ENCODE measurements at regions not wholly inside any gene's neighbourhood (a gene's known extent, or its start where the extent isn't known, plus 50 kb on each side); places are given as distances from the start of the nearest gene placed in this dataset.

DNA sequence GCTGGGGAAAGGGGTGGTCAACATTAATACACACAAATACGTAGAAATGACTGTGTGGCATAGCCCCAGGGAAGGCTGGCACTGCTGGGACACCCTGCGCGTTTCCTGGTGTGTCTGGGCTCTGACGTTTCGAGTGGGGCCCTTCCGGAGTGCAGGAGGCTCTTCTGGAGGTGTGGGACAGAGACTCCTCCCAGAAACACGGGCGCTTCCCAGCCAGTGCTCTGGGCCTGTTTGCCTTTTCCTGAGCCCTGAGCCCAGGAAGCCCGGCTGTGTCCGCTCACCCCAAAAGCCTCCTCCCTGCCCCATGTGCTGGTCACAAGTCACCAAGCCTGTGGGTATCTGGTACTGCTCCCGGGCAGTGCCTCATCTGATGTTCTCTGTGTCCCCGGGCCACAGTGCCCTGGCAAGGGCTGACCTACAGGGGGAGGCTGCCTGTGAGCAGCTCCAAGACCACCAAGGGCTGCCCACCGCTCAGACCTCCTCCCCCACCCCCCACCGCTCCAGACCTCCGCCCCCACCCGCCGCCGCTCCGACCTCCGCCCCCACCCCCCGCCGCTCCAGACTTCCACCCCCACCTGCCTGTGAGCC is 1133.3 kb downstream of the BRD1 start:
- H3K27ac ChIP-seq (ENCODE audit: insufficient read depth, low read length) = no peak overlapping the region
- no peaks in the 10 kb centered on the region for H3K9me1 ChIP-seq (ENCODE audit: insufficient read depth, low read length)
- H3K4ac ChIP-seq (ENCODE audit: low read depth, low read length) = no peak overlapping the region
- 68% methylated on average over 6 of the region's 22 CpGs; no CpG with 5 or more reads in 1 of the 2 experiments for WGBS, 2 experiments (ENCODE audit: extremely low coverage in 2 of 2, insufficient read length in 1 of 2)
- H2AFZ ChIP-seq (replicated peaks; ENCODE audit: low read length, poor library complexity) = no peak overlapping the region
- H4K20me1 ChIP-seq (ENCODE audit: insufficient read depth, low read length) = no peaks in the 10 kb centered on the region
- BruUV-seq (replicated peaks) = no TSS peak
- H3K23ac ChIP-seq (ENCODE audit: low read depth, low read length) = no peak overlapping the region
- H3K9me3 ChIP-seq (ENCODE audit: control insufficient read depth, insufficient read depth, low read length) = peaks cover 69% of the 10 kb centered on the region
- CTCF ChIA-PET = no interaction called here
- no peak overlapping the region for H3K56ac ChIP-seq (ENCODE audit: extremely low read depth, insufficient read depth, low read length)
- no peaks in the 10 kb centered on the region for H3K36me3 ChIP-seq (ENCODE audit: control insufficient read depth, insufficient read depth, low read length)
- no peak overlapping the region for H3K18ac ChIP-seq (ENCODE audit: low read depth, low read length)
- H3K9ac ChIP-seq (ENCODE audit: low read depth, low read length) = no peak overlapping the region
- no peak overlapping the region for H2AK9ac ChIP-seq (replicated peaks; ENCODE audit: low read depth, low read length, poor library complexity)
- H3K4me1 ChIP-seq (ENCODE audit: control insufficient read depth, insufficient read depth, low read length) = no peaks in the 10 kb centered on the region
- H3K27me3 ChIP-seq (ENCODE audit: control insufficient read depth, insufficient read depth, low read length) = no peaks in the 10 kb centered on the region
- TF ChIP-seq, protein P1, sequence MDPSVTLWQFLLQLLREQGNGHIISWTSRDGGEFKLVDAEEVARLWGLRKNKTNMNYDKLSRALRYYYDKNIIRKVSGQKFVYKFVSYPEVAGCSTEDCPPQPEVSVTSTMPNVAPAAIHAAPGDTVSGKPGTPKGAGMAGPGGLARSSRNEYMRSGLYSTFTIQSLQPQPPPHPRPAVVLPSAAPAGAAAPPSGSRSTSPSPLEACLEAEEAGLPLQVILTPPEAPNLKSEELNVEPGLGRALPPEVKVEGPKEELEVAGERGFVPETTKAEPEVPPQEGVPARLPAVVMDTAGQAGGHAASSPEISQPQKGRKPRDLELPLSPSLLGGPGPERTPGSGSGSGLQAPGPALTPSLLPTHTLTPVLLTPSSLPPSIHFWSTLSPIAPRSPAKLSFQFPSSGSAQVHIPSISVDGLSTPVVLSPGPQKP (IDR thresholded peaks at IDR 0.05; ENCODE audit: borderline replicate concordance, low read depth, low read length) = no peak
- TF ChIP-seq RCOR1 (IDR thresholded peaks at IDR 0.05; ENCODE audit: insufficient replicate concordance, low read length) (no peak), NFE2L2 (IDR thresholded peaks at IDR 0.05; ENCODE audit: low read depth, low read length) (no peak), SMC3 (IDR thresholded peaks at IDR 0.05; ENCODE audit: low read depth, low read length) (no peak), RAD21 (IDR thresholded peaks at IDR 0.05; ENCODE audit: low read length) (no peak), RFX5 (IDR thresholded peaks at IDR 0.05; ENCODE audit: low read depth, low read length) (no peak), FOS (IDR thresholded peaks at IDR 0.05; ENCODE audit: low read depth, low read length) (no peak), MXI1 (IDR thresholded peaks at IDR 0.05; ENCODE audit: borderline replicate concordance, low read depth, low read length) (no peak), MAFK (IDR thresholded peaks at IDR 0.05; ENCODE audit: low read depth, low read length) (no peak), MAZ (IDR thresholded peaks at IDR 0.05; ENCODE audit: borderline replicate concordance, low read depth, low read length) (no peak), BHLHE40 (IDR thresholded peaks at IDR 0.05; ENCODE audit: low read depth, low read length) (no peak), CHD1 (IDR thresholded peaks at IDR 0.05; ENCODE audit: low read depth, low read length) (no peak), POLR2A (IDR thresholded peaks at IDR 0.05; ENCODE audit: low read depth, low read length) (no peak), CEBPB (IDR thresholded peaks at IDR 0.05; ENCODE audit: low read depth, low read length) (no peak)
- TF ChIP-seq, protein P2, sequence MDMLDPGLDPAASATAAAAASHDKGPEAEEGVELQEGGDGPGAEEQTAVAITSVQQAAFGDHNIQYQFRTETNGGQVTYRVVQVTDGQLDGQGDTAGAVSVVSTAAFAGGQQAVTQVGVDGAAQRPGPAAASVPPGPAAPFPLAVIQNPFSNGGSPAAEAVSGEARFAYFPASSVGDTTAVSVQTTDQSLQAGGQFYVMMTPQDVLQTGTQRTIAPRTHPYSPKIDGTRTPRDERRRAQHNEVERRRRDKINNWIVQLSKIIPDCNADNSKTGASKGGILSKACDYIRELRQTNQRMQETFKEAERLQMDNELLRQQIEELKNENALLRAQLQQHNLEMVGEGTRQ (IDR thresholded peaks at IDR 0.05; ENCODE audit: low read depth, low read length) = no peak
- TF ChIP-seq, protein P3, sequence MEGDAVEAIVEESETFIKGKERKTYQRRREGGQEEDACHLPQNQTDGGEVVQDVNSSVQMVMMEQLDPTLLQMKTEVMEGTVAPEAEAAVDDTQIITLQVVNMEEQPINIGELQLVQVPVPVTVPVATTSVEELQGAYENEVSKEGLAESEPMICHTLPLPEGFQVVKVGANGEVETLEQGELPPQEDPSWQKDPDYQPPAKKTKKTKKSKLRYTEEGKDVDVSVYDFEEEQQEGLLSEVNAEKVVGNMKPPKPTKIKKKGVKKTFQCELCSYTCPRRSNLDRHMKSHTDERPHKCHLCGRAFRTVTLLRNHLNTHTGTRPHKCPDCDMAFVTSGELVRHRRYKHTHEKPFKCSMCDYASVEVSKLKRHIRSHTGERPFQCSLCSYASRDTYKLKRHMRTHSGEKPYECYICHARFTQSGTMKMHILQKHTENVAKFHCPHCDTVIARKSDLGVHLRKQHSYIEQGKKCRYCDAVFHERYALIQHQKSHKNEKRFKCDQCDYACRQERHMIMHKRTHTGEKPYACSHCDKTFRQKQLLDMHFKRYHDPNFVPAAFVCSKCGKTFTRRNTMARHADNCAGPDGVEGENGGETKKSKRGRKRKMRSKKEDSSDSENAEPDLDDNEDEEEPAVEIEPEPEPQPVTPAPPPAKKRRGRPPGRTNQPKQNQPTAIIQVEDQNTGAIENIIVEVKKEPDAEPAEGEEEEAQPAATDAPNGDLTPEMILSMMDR (conservative IDR thresholded peaks at IDR 0.05; ENCODE audit: low read depth, low read length) = no peak
- in situ Hi-C loops (cut with MboI; ENCODE audit: low sequenced_read_pairs) (no loop called here), intact Hi-C loops (cut with micrococcal nuclease) (no loop called here), dilution Hi-C loops (cut with HindIII; ENCODE audit: low sequenced_read_pairs, unreplicated experiment) (no loop called here)
- H4K91ac ChIP-seq (ENCODE audit: insufficient read depth, low read depth, low read length) = no peak overlapping the region
- POLR2A ChIA-PET (ENCODE audit: unreplicated experiment) = no interaction called here
- DNase-seq (no peak), ATAC-seq (ENCODE audit: low read depth) (no peak)
- no peak overlapping the region for H4K5ac ChIP-seq (ENCODE audit: low read depth, low read length)
- H4K8ac ChIP-seq (ENCODE audit: low read depth in 2 of 2, low read length in 2 of 2) = no peak overlapping the region
- no peak overlapping the region for H2AK5ac ChIP-seq (ENCODE audit: low read depth, low read length)
- no peak overlapping the region for H3K14ac ChIP-seq (replicated peaks; ENCODE audit: low read depth, low read length)
- no peak overlapping the region for H3K4me2 ChIP-seq (ENCODE audit: low read depth, low read length)
- no peak overlapping the region for H2BK20ac ChIP-seq (ENCODE audit: low read depth, low read length)
- no peak overlapping the region for H3K4me3 ChIP-seq (ENCODE audit: insufficient read depth, low read depth, low read length)
- H2BK120ac ChIP-seq (ENCODE audit: low read depth, low read length) = no peak overlapping the region
- no peaks in the 10 kb centered on the region for H3K79me1 ChIP-seq (ENCODE audit: low read depth in 1 of 2, low read length in 2 of 2)
- H2BK5ac ChIP-seq (ENCODE audit: low read depth, low read length, poor library complexity, severe bottlenecking) = no peak overlapping the region
- no peak overlapping the region for H2BK15ac ChIP-seq (ENCODE audit: low read depth, low read length)

Measured in IMR-90 (cell line).